ENCODE measurements at regions not wholly inside any gene's neighbourhood (a gene's known extent, or its start where the extent isn't known, plus 50 kb on each side); places are given as distances from the start of the nearest gene placed in this dataset.

- H3K27ac ChIP-seq (ENCODE audit: low read depth in 2 of 2, low read length in 2 of 2) = no peak overlapping the region
- no peak overlapping the region for H3K9ac ChIP-seq (ENCODE audit: low read depth in 1 of 2, low read length in 2 of 2)
- no peaks in the 10 kb centered on the region for H3K36me3 ChIP-seq (ENCODE audit: control insufficient read depth in 2 of 2, insufficient read depth in 2 of 2, low read length in 2 of 2)
- H3K9me3 ChIP-seq (ENCODE audit: control insufficient read depth in 2 of 2, low read length in 2 of 2) = no peaks in the 10 kb centered on the region
- H3K27me3 ChIP-seq (ENCODE audit: control insufficient read depth in 2 of 2, insufficient read depth in 2 of 2, low read length in 2 of 2) = no peaks in the 10 kb centered on the region
- H3K4me1 ChIP-seq (ENCODE audit: control insufficient read depth in 2 of 2, insufficient read depth in 2 of 2, low read length in 2 of 2) = no peaks in the 10 kb centered on the region
- H3K4me3 ChIP-seq (ENCODE audit: low read length in 2 of 2) = no peak overlapping the region
Measured at GRCh38 chr3:102230057-102230456, 204.8 kb upstream of the ZPLD1 start.

- no peak overlapping the region for H3K27ac ChIP-seq (ENCODE audit: low read depth in 2 of 2, low read length in 2 of 2)
- no peaks in the 10 kb centered on the region for H3K36me3 ChIP-seq (ENCODE audit: control insufficient read depth in 2 of 2, insufficient read depth in 2 of 2, low read length in 2 of 2)
- peaks cover 0 to 6% of the 10 kb centered on the region in 2 donors for H3K4me1 ChIP-seq (ENCODE audit: control insufficient read depth in 2 of 2, insufficient read depth in 2 of 2, low read length in 2 of 2)
- no peaks in the 10 kb centered on the region for H3K27me3 ChIP-seq (ENCODE audit: control insufficient read depth in 2 of 2, insufficient read depth in 2 of 2, low read length in 2 of 2)
- no peaks in the 10 kb centered on the region for H3K9me3 ChIP-seq (ENCODE audit: control insufficient read depth in 2 of 2, low read length in 2 of 2)
- no peak overlapping the region for H3K4me3 ChIP-seq (ENCODE audit: low read length in 2 of 2)
- no peak overlapping the region for H3K9ac ChIP-seq (ENCODE audit: low read depth in 1 of 2, low read length in 2 of 2)
Measured at GRCh38 chr3:102233881-102234280, 200.9 kb upstream of the ZPLD1 start.

- Histone ChIP-seq H3K36me3 (ENCODE audit: control insufficient read depth in 2 of 2, insufficient read depth in 2 of 2, low read length in 2 of 2) (no peaks in the 10 kb centered on the region), H3K9me3 (ENCODE audit: control insufficient read depth in 2 of 2, low read length in 2 of 2) (no peaks in the 10 kb centered on the region), H3K4me3 (ENCODE audit: low read length in 2 of 2) (no peak overlapping the region), H3K27ac (ENCODE audit: low read depth in 2 of 2, low read length in 2 of 2) (no peak overlapping the region), H3K27me3 (ENCODE audit: control insufficient read depth in 2 of 2, insufficient read depth in 2 of 2, low read length in 2 of 2) (no peaks in the 10 kb centered on the region), H3K4me1 (ENCODE audit: control insufficient read depth in 2 of 2, insufficient read depth in 2 of 2, low read length in 2 of 2) (peaks cover 0 to 8% of the 10 kb centered on the region in 2 donors), H3K9ac (ENCODE audit: low read depth in 1 of 2, low read length in 2 of 2) (no peak overlapping the region)
Measured at GRCh38 chr3:102235679-102236078, 199.1 kb upstream of the ZPLD1 start.

GRCh38 chr3:102237181-102237580 is 197.6 kb upstream of the ZPLD1 start:
- no peak overlapping the region for H3K9ac ChIP-seq (ENCODE audit: low read depth in 1 of 2, low read length in 2 of 2)
- H3K27ac ChIP-seq (ENCODE audit: low read depth in 2 of 2, low read length in 2 of 2) = no peak overlapping the region
- H3K36me3 ChIP-seq (ENCODE audit: control insufficient read depth in 2 of 2, insufficient read depth in 2 of 2, low read length in 2 of 2) = no peaks in the 10 kb centered on the region

GRCh38 chr3:102237838-102238237 is 197.0 kb upstream of the ZPLD1 start:
- no peaks in the 10 kb centered on the region for H3K9me3 ChIP-seq (ENCODE audit: control insufficient read depth in 2 of 2, low read length in 2 of 2)
- H3K36me3 ChIP-seq (ENCODE audit: control insufficient read depth in 2 of 2, insufficient read depth in 2 of 2, low read length in 2 of 2) = no peaks in the 10 kb centered on the region
- H3K9ac ChIP-seq (ENCODE audit: low read depth in 1 of 2, low read length in 2 of 2) = no peak overlapping the region
- H3K4me3 ChIP-seq (ENCODE audit: low read length in 2 of 2) = no peak overlapping the region
- no peak overlapping the region for H3K27ac ChIP-seq (ENCODE audit: low read depth in 2 of 2, low read length in 2 of 2)
- no peaks in the 10 kb centered on the region for H3K27me3 ChIP-seq (ENCODE audit: control insufficient read depth in 2 of 2, insufficient read depth in 2 of 2, low read length in 2 of 2)
- H3K4me1 ChIP-seq (ENCODE audit: control insufficient read depth in 2 of 2, insufficient read depth in 2 of 2, low read length in 2 of 2) = peaks cover 0 to 8% of the 10 kb centered on the region in 2 donors

More at GRCh38 chr3:102237181-102237580, 197.6 kb upstream of the ZPLD1 start:
- H3K27me3 ChIP-seq (ENCODE audit: control insufficient read depth in 2 of 2, insufficient read depth in 2 of 2, low read length in 2 of 2) = no peaks in the 10 kb centered on the region
- H3K4me3 ChIP-seq (ENCODE audit: low read length in 2 of 2) = no peak overlapping the region
- H3K4me1 ChIP-seq (ENCODE audit: control insufficient read depth in 2 of 2, insufficient read depth in 2 of 2, low read length in 2 of 2) = peaks cover 0 to 8% of the 10 kb centered on the region in 2 donors
- no peaks in the 10 kb centered on the region for H3K9me3 ChIP-seq (ENCODE audit: control insufficient read depth in 2 of 2, low read length in 2 of 2)

GRCh38 chr3:102238362-102238761 is 196.5 kb upstream of the ZPLD1 start:
- peak overlapping the region in 1 of 2 donors; percentile 10 for H3K27ac ChIP-seq (ENCODE audit: low read depth in 2 of 2, low read length in 2 of 2)
- H3K27me3 ChIP-seq (ENCODE audit: control insufficient read depth in 2 of 2, insufficient read depth in 2 of 2, low read length in 2 of 2) = no peaks in the 10 kb centered on the region
- H3K4me3 ChIP-seq (ENCODE audit: low read length in 2 of 2) = no peak overlapping the region
- peaks cover 0 to 8% of the 10 kb centered on the region in 2 donors for H3K4me1 ChIP-seq (ENCODE audit: control insufficient read depth in 2 of 2, insufficient read depth in 2 of 2, low read length in 2 of 2)
- H3K36me3 ChIP-seq (ENCODE audit: control insufficient read depth in 2 of 2, insufficient read depth in 2 of 2, low read length in 2 of 2) = no peaks in the 10 kb centered on the region
- H3K9me3 ChIP-seq (ENCODE audit: control insufficient read depth in 2 of 2, low read length in 2 of 2) = no peaks in the 10 kb centered on the region
- no peak overlapping the region for H3K9ac ChIP-seq (ENCODE audit: low read depth in 1 of 2, low read length in 2 of 2)

GRCh38 chr3:102240720-102241119 is 194.1 kb upstream of the ZPLD1 start:
- no peak overlapping the region for H3K4me3 ChIP-seq (ENCODE audit: low read length in 2 of 2)
- H3K4me1 ChIP-seq (ENCODE audit: control insufficient read depth in 2 of 2, insufficient read depth in 2 of 2, low read length in 2 of 2) = peaks cover 0 to 8% of the 10 kb centered on the region in 2 donors
- no peaks in the 10 kb centered on the region for H3K27me3 ChIP-seq (ENCODE audit: control insufficient read depth in 2 of 2, insufficient read depth in 2 of 2, low read length in 2 of 2)
- H3K9ac ChIP-seq (ENCODE audit: low read depth in 1 of 2, low read length in 2 of 2) = no peak overlapping the region
- no peaks in the 10 kb centered on the region for H3K36me3 ChIP-seq (ENCODE audit: control insufficient read depth in 2 of 2, insufficient read depth in 2 of 2, low read length in 2 of 2)
- no peak overlapping the region for H3K27ac ChIP-seq (ENCODE audit: low read depth in 2 of 2, low read length in 2 of 2)
- no peaks in the 10 kb centered on the region for H3K9me3 ChIP-seq (ENCODE audit: control insufficient read depth in 2 of 2, low read length in 2 of 2)

GRCh38 chr3:102248981-102249705 is 185.7 kb upstream of the ZPLD1 start:
- Histone ChIP-seq H3K27me3 (ENCODE audit: control insufficient read depth in 2 of 2, insufficient read depth in 2 of 2, low read length in 2 of 2) (no peaks in the 10 kb centered on the region), H3K4me3 (ENCODE audit: low read length in 2 of 2) (no peak overlapping the region), H3K27ac (ENCODE audit: low read depth in 2 of 2, low read length in 2 of 2) (no peak overlapping the region), H3K4me1 (ENCODE audit: control insufficient read depth in 2 of 2, insufficient read depth in 2 of 2, low read length in 2 of 2) (no peaks in the 10 kb centered on the region), H3K9me3 (ENCODE audit: control insufficient read depth in 2 of 2, low read length in 2 of 2) (no peaks in the 10 kb centered on the region), H3K9ac (ENCODE audit: low read depth in 1 of 2, low read length in 2 of 2) (no peak overlapping the region), H3K36me3 (ENCODE audit: control insufficient read depth in 2 of 2, insufficient read depth in 2 of 2, low read length in 2 of 2) (no peaks in the 10 kb centered on the region)

- Histone ChIP-seq H3K4me3 (ENCODE audit: low read length in 2 of 2) (no peak overlapping the region), H3K9ac (ENCODE audit: low read depth in 1 of 2, low read length in 2 of 2) (no peak overlapping the region), H3K27me3 (ENCODE audit: control insufficient read depth in 2 of 2, insufficient read depth in 2 of 2, low read length in 2 of 2) (no peaks in the 10 kb centered on the region)
Measured at GRCh38 chr3:102255736-102256135, 179.1 kb upstream of the ZPLD1 start.

GRCh38 chr3:102258666-102259227 is 176.1 kb upstream of the ZPLD1 start:
- no peaks in the 10 kb centered on the region for H3K27me3 ChIP-seq (ENCODE audit: control insufficient read depth in 2 of 2, insufficient read depth in 2 of 2, low read length in 2 of 2)
- no peaks in the 10 kb centered on the region for H3K4me1 ChIP-seq (ENCODE audit: control insufficient read depth in 2 of 2, insufficient read depth in 2 of 2, low read length in 2 of 2)
- no peak overlapping the region for H3K4me3 ChIP-seq (ENCODE audit: low read length in 2 of 2)
- H3K36me3 ChIP-seq (ENCODE audit: control insufficient read depth in 2 of 2, insufficient read depth in 2 of 2, low read length in 2 of 2) = no peaks in the 10 kb centered on the region
- H3K9ac ChIP-seq (ENCODE audit: low read depth in 1 of 2, low read length in 2 of 2) = no peak overlapping the region
- no peaks in the 10 kb centered on the region for H3K9me3 ChIP-seq (ENCODE audit: control insufficient read depth in 2 of 2, low read length in 2 of 2)
- no peak overlapping the region for H3K27ac ChIP-seq (ENCODE audit: low read depth in 2 of 2, low read length in 2 of 2)

More at GRCh38 chr3:102255736-102256135, 179.1 kb upstream of the ZPLD1 start:
- H3K4me1 ChIP-seq (ENCODE audit: control insufficient read depth in 2 of 2, insufficient read depth in 2 of 2, low read length in 2 of 2) = no peaks in the 10 kb centered on the region
- no peaks in the 10 kb centered on the region for H3K36me3 ChIP-seq (ENCODE audit: control insufficient read depth in 2 of 2, insufficient read depth in 2 of 2, low read length in 2 of 2)
- H3K9me3 ChIP-seq (ENCODE audit: control insufficient read depth in 2 of 2, low read length in 2 of 2) = no peaks in the 10 kb centered on the region
- no peak overlapping the region for H3K27ac ChIP-seq (ENCODE audit: low read depth in 2 of 2, low read length in 2 of 2)
